Stimulated activated naive CD4-positive, alpha-beta T cell (primary cell): ENCODE measurements at regions not wholly inside any gene's neighbourhood (a gene's known extent, or its start where the extent isn't known, plus 50 kb on each side); places are given as distances from the start of the nearest gene placed in this dataset.

ENCODE experiments used
- DNase-seq, 6 experiments: peaks; one replicate each; lab custom pipeline; 2025; lab: John Stamatoyannopoulos, UW

DNA sequence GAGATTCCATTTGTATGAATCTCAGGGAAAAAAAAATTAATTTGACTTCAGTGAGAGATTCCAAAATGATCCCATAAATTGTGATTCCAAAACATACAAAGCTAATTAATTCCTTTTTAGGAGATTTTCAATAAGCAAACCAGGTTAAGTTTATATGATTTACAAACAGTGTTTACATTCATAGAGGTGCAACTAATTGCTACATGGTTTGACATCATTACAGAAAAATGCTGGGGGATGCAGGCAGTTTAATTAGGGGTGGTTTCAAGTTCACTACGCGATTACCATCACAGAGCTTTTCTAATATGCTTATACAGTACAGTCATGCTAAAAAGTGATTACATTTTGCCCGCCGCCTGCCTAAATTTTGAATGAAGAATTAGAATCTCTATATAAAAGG lies 143.2 kb upstream of the MGMT start:
- DNase-seq: no peak

DNA sequence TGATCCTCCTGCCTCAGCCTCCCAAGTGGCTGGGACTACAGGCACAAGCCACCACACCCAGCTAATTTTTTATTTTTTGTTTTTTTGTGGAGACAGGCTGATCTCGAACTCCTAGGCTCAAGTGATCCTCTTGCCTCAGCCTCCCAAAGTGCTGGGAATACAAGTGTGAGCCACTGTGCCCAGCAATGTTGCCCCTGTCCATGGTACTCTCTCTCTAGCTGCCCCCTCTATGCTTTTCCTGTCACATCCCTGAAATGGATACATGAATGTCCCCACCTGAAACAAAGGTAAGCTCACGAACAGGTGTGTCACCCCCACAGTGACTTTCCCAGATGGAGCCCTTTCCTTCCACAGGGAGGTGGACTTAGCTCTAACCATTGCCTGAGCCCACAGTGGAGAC lies 141.1 kb upstream of the MGMT start:
- no peak for DNase-seq

GRCh38 chr10:129328546-129328945 lies 138.5 kb upstream of the MGMT start:
- no peak for DNase-seq

DNA sequence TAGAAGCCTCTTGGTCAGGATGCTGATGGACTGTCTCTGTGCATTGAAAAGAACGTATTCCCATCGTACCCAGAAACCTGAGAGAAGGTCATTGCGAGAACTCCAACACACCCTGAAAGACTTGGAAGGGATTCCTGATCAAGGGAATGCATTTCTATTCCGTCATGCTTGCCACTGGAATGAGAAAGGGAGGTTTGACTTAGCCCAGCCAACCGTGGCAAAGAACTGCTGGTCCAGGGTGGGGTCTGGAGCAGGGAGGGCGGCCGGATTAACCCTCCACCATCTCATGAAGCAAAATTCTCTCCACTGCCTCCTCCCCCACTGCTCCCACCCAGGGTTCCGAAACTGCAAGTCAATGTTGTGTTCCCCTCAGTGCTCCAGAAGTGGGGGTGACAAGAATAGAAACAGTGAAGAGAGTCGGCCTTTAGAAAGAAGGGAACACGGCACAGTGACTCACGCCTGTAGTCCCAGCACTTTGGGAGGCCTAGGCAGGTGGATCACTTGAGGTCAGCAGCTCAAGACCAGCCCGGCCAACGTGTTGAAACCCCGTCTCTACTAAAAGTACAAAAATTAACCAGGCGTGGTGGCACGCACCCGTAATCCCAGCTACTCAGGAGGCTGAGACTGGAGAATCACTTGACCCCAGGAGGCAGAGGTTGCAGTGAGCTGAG lies 137.5 kb upstream of the MGMT start:
- DNase-seq: no peak

DNA sequence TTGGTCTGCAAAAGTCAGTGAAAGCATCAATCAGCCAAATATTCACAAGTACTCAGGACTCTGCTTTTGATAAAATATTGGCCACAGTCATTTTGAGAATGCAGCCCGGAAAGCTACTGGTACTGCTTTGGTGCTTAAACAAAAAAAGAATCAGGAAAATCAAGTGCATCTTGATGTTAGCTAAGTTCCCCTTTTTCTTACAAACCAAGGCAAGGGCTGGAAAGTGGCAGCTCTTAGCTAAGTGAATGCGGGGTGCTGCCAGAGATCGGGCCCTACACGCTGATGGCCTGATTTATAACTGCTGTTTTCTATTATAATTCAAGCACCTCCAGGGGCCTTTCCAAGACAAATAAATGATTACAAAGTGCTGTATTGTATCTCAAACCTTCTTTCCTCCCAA lies 136.8 kb upstream of the MGMT start:
- DNase-seq: no peak

DNA sequence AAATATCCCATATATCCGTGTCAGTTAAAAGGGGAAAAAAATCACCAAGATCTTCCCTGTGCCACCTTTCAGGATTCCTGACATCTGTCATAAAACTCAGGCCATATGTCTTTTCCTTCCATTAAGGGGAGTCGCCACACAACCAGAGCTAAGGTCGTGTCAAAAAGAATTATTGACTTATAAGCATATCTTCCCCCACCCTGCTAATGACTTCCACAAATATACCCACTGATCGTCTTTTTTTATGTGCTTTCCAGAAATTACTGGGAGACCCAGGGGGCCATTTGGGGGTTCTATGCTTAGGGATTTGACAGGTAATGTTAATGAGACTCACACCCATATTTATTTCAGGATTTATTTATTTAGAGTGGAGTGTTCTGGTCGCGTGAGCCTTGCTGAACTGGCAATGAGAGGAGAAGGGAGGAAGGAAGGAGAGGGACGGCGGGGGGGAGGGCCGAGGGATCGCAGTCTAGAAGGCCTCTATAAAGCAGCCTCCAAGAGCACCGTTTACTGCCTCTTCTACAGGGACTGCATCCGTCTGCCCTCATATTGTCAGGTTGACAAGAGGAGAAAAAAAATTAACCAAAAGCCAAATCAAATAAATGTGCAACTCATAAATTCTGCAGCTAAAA lies 135.7 kb upstream of the MGMT start:
- DNase-seq: no peak

DNA sequence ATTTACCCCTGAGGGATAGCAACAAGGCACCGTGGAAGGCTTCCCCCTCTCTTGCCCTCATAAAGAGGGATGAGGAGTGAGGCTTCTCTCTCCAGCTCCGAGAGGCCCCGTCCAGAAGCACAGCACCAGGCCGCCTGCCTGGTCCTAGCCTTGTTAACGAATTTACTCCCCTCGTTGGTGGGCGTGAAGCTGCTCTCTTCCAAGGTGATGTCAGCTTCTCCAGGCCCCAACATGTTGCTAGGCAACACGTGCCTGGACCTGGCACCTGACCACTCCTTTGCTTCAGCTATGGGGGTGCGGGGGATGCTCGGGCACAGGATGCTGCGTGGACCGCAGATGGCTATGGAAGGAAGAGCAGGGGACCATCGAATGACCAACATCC lies 135.2 kb upstream of the MGMT start:
- no peak for DNase-seq

DNA sequence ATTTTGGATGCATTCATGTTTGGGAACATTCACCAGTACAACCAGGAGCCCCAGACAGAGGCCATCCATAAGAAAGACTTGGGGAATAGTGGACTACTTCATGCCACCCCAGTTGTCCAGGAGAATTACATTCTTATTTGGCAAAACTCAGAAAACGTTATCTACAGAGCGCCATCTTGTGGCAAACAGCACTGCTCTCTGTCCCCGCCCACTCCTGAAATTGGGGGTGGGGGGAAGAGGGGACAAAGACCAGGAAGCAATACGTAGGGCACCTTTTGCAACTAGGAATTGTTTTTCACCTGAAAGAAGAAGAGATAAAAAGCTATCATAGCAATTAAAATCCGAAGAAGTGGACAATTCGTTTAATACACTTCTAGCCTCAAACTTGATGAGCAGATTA lies 134.6 kb upstream of the MGMT start:
- peak in 2 of 6 experiments; percentile 13 to 16 for DNase-seq

- no peak for DNase-seq
These were observed 133.3 kb upstream of the MGMT start for GRCh38 chr10:129333706-129334105.

- no peak for DNase-seq
These were observed 132.8 kb upstream of the MGMT start for GRCh38 chr10:129334266-129334665.

DNA sequence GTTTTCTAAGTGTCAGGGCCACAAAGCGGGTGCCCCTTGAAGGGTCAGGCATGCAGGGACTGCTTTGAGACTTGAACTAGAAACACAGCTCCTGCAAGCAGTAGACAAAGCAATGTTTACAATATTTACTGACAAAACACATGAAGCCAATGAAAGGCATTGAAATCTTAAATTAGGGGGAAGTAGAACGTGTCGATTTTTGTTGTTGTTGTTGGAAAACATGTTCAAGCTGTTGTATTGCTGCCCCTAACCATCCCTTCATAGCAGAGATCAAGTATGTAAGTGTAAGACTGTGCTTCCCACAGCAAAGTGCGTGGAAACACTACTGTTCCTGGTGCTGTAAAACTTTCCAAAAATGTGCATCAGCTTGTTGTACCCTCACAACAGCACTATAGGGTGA lies 131.6 kb upstream of the MGMT start:
- DNase-seq: no peak

- DNase-seq: no peak
These were observed 131.1 kb upstream of the MGMT start for GRCh38 chr10:129335942-129336341.

GRCh38 chr10:129339191-129339590 lies 127.8 kb upstream of the MGMT start:
- DNase-seq: no peak

DNA sequence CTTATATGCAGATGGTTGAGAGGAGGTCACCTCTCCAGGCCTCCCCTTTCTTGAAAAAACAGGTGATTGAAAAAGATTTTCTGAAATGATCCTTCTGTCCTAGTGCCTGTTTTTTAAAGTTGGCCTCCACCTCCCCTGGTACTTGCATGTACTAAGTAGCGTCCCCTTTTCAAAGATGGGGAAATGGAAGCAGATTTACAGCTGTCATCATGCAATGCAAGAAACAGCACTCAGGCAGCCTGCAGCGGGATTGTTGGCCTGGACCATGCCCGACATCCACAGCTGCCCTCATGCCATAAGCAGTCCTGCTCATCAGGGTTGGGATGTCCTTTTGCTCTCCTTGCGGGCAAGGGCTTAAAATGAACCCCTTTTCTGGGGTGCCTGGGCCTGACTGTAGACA lies 127.2 kb upstream of the MGMT start:
- no peak for DNase-seq

DNA sequence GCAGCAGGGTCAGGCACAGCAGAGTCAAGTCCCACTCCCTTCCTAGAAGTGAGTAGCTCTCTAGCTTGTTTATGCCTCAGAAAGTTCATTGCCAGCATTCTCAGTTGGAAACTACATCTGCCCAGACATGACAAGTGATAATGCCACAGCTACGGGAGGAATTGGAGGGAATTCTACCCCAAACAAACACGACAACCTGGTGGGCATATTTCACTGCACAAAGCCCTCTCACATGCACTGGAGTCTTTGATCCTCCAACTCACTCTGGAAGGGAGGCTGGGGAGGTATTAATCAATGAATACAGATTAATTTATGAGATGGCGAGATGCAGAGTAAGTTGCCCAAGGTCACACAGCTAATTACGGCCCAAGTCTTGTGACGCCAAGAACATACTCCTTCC lies 126.0 kb upstream of the MGMT start:
- DNase-seq: no peak

- DNase-seq: no peak
These were observed 124.7 kb upstream of the MGMT start for GRCh38 chr10:129342385-129342784.

DNA sequence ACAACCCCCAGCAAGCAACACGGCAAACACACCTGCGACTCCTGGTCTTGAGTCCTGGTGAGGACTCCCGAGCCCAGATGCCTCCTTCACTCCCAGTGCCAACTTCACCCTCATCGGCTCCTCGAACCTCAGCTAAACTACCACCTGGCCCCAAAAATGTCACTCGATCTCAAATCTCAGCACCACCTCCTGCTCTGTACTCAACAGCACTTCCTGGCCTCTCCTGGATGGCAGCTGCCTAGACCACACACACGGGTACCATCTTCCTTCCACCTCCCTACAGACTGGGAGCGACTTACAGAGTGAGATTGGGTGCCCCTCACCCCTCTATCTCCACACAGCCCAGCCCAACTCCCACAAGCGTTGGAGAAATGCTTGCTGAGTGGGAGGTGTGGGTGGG lies 123.9 kb upstream of the MGMT start:
- no peak for DNase-seq

GRCh38 chr10:129344103-129344502 lies 122.9 kb upstream of the MGMT start:
- DNase-seq: no peak

- DNase-seq: no peak
These were observed 122.2 kb upstream of the MGMT start for GRCh38 chr10:129344731-129345355.

- no peak for DNase-seq
These were observed 121.3 kb upstream of the MGMT start for GRCh38 chr10:129345763-129346162.

DNA sequence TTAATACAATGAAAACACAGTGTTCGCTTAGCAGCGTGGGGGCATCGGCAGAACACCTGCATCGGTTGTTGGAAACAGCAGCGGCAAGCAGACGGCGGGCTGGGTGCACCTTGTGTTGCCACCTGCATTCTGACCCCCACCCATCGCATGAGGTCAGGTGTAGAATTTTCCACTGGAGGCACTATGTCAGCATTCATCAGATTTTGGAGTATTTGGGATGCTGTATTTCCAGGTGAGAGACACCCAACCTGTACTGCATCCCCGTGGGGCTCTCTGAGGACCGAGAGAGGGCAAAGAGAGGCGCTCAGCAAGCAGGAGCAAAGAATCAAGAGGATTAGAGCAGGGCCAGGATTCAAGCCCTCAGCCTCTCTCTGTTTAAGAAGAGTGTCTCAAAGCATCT lies 116.4 kb upstream of the MGMT start:
- no peak for DNase-seq

DNA sequence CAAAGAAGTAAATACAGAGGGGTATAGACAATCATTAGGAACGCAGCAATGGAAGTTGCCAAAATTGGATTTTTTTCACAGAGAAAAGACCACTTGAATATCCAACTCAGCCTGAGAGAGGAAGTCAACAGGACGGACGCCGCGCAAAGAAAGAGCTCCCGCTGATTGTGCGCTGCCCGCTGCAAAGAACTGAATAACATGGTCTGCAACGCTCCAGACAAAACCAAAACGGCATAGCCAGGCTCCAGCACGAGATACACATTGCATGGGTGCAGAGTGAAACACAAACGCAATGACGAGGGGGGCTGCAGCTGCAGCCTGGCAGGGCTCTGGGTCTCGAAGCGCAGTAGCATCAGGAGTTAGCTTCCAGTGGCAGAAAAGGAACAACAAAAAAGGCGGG lies 113.9 kb upstream of the MGMT start:
- no peak for DNase-seq

- DNase-seq: no peak
These were observed 107.0 kb upstream of the MGMT start for GRCh38 chr10:129360046-129360445.
